IPS-20b (cell line): ENCODE measurements at regions not wholly inside any gene's neighbourhood (a gene's known extent, or its start where the extent isn't known, plus 50 kb on each side); places are given as distances from the start of the nearest gene placed in this dataset.
"Not testable (repeated sequence)": the region's sequence is repeated elsewhere in the genome, so short reads cannot be mapped to it uniquely, and the experiment has no call there.

Experiments used
- H3K27ac ChIP-seq: one replicate; pipeline ENCODE4 v1.5.1; 2013; ENCODE audit warnings: low read length
- H3K27me3 ChIP-seq: 2 replicates; pipeline ENCODE4 v1.6.1; 2013; ENCODE audit warnings: mild to moderate bottlenecking, low read length, inconsistent platforms; ENCODE audit not compliant: insufficient read depth
- H3K36me3 ChIP-seq: 2 replicates; pipeline ENCODE4 v1.6.1; 2013; ENCODE audit warnings: low read depth, mild to moderate bottlenecking, inconsistent platforms, low read length, moderate library complexity; ENCODE audit not compliant: insufficient read depth
- H3K4me1 ChIP-seq: 2 replicates; pipeline ENCODE4 v1.6.1; 2013; ENCODE audit warnings: mild to moderate bottlenecking, control low read depth, inconsistent platforms, low read length, moderate library complexity; ENCODE audit not compliant: insufficient read depth
- H3K4me3 ChIP-seq: 2 replicates; pipeline ENCODE4 v1.5.1; 2013; ENCODE audit warnings: mild to moderate bottlenecking, low read length, inconsistent platforms
- H3K9ac ChIP-seq: 2 replicates; pipeline ENCODE4 v1.6.1; 2013; ENCODE audit warnings: low read depth, mild to moderate bottlenecking, inconsistent platforms, low read length, moderate library complexity
- H3K9me3 ChIP-seq: 2 replicates; pipeline ENCODE4 v1.6.1; 2013; ENCODE audit warnings: mild to moderate bottlenecking, low read depth, low read length, inconsistent platforms; ENCODE audit not compliant: insufficient read depth

DNA sequence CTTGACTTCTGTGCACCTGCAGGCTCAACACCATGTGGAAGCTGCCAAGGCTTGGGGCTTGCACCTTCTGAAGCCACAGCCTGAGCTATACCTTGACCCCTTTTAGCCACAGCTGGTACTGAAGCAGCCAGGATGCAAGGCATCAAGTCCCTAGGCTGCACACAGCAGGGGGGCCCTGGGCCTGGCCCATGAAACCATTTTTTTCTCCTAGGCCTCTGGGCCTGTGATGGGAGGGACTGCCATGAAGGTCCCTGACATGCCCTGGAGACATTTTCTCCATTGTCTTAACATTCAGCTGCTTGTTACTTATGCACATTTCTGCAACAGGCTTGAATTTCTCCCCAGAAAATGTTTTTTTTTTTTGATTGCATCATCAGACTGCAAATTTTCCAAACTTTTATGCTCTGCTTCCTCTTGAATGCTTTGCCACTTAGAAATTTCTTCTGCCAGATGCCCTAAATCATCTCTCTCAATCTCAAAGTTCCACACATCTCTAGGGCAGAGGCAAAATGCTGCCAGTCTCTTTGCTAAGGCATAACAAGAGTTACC, 260.2 kb downstream of the SPRY1 start:
- H3K9me3 ChIP-seq: peaks cover 25% of the 10 kb centered on the region
- not testable (repeated sequence) for H3K27me3 ChIP-seq, H3K36me3 ChIP-seq, H3K4me1 ChIP-seq, H3K27ac ChIP-seq, H3K9ac ChIP-seq, H3K4me3 ChIP-seq

- H3K4me1 ChIP-seq, H3K9ac ChIP-seq: not testable (repeated sequence)
- peaks cover 25% of the 10 kb centered on the region for H3K9me3 ChIP-seq
Observed at GRCh38 chr4:123657606-123658005, 261.0 kb downstream of the SPRY1 start.

DNA sequence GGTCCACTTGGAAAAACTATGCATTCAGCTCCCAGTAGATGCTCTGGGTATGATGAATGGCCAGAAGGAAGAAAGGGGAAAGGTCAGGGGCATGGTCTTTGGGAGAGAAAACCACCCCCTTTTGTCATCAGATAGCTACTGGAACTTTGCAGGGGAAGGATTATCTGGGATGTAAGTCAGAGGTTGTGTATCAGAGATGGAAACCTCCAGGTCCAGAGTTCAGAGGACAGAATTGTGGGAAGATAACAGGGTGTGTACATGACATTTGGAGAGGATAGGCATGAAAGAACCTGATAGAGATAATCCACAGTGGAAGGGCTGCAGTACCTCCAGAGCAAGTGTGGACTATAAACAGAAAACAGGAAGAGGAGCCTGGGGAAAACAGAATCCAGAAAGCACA, 262.7 kb downstream of the SPRY1 start:
- peaks cover 24% of the 10 kb centered on the region for H3K9me3 ChIP-seq

More at GRCh38 chr4:123657606-123658005, 261.0 kb downstream of the SPRY1 start:
- not testable (repeated sequence) for H3K27me3 ChIP-seq, H3K4me3 ChIP-seq, H3K27ac ChIP-seq, H3K36me3 ChIP-seq

GRCh38 chr4:123659730-123660129, 263.1 kb downstream of the SPRY1 start:
- no peak overlapping the region for H3K9ac ChIP-seq
- H3K36me3 ChIP-seq: no peaks in the 10 kb centered on the region
- no peak overlapping the region for H3K27ac ChIP-seq
- no peaks in the 10 kb centered on the region for H3K27me3 ChIP-seq
- H3K4me1 ChIP-seq: no peaks in the 10 kb centered on the region
- H3K4me3 ChIP-seq: no peak overlapping the region
- H3K9me3 ChIP-seq: peaks cover 20% of the 10 kb centered on the region

More for the DNA sequence above, 262.7 kb downstream of the SPRY1 start:
- H3K36me3 ChIP-seq: no peaks in the 10 kb centered on the region
- no peak overlapping the region for H3K4me3 ChIP-seq
- no peaks in the 10 kb centered on the region for H3K27me3 ChIP-seq
- no peak overlapping the region for H3K27ac ChIP-seq
- H3K9ac ChIP-seq: no peak overlapping the region
- no peaks in the 10 kb centered on the region for H3K4me1 ChIP-seq

GRCh38 chr4:123661080-123661737, 264.6 kb downstream of the SPRY1 start:
- peaks cover 15% of the 10 kb centered on the region for H3K9me3 ChIP-seq
- H3K4me3 ChIP-seq: no peak overlapping the region
- no peaks in the 10 kb centered on the region for H3K27me3 ChIP-seq
- no peak overlapping the region for H3K9ac ChIP-seq
- H3K36me3 ChIP-seq: no peaks in the 10 kb centered on the region
- no peaks in the 10 kb centered on the region for H3K4me1 ChIP-seq
- H3K27ac ChIP-seq: no peak overlapping the region

- no peaks in the 10 kb centered on the region for H3K4me1 ChIP-seq
- H3K9me3 ChIP-seq: peaks cover 6% of the 10 kb centered on the region; the same call in 1 of the 2 replicates
- no peaks in the 10 kb centered on the region for H3K36me3 ChIP-seq
- no peaks in the 10 kb centered on the region for H3K27me3 ChIP-seq
- H3K27ac ChIP-seq: no peak overlapping the region
- H3K4me3 ChIP-seq: no peak overlapping the region
- H3K9ac ChIP-seq: no peak overlapping the region
Observed at GRCh38 chr4:123662827-123663226, 266.2 kb downstream of the SPRY1 start.

GRCh38 chr4:123666486-123666885, 269.9 kb downstream of the SPRY1 start:
- Histone ChIP-seq H3K36me3 (no peaks in the 10 kb centered on the region), H3K27me3 (no peaks in the 10 kb centered on the region), H3K9me3 (peaks cover 6% of the 10 kb centered on the region; the same call in 1 of the 2 replicates), H3K4me1 (no peaks in the 10 kb centered on the region), H3K4me3 (no peak overlapping the region), H3K27ac (no peak overlapping the region), H3K9ac (no peak overlapping the region)

DNA sequence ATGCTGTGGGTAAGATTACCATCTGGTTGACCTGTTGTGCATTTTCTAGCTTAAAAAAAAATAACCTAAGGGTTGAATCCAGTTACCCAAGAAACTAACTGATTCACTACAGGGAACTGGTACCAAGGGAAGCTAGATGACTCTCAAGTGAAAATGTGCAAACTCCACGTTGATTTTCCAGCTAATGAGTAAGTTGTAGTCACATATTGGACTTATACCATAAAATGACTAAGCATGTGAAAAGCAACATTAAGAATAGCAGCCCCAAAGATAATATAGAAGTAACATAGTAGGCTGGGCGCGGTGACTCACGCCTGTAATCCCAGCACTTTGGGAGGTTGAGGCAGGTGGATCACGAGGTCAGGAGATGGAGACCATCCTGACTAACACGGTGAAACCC, 270.9 kb downstream of the SPRY1 start:
- Histone ChIP-seq H3K27ac (no peak overlapping the region), H3K9me3 (peaks cover 6% of the 10 kb centered on the region; the same call in 1 of the 2 replicates), H3K4me1 (no peaks in the 10 kb centered on the region), H3K4me3 (no peak overlapping the region), H3K36me3 (no peaks in the 10 kb centered on the region), H3K9ac (no peak overlapping the region), H3K27me3 (no peaks in the 10 kb centered on the region)

DNA sequence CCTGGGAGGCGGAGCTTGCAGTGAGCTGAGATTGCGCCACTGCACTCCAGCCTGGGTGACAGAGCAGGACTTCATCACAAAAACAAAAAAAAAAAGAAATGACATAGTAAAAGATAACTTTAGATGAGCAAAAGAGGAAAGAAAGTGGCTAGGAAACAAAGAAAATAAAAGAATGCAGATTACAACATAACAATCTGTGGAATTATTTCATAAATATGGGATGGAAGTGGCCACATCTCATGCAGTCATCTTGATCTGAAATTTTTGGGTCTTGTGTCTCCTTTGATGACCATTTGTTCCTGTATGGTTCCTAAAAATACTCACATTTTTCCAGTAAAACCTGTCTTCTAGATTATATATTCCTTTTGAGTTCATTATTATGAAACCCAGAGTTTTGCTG, 271.4 kb downstream of the SPRY1 start:
- Histone ChIP-seq H3K9ac (no peak overlapping the region), H3K4me1 (no peaks in the 10 kb centered on the region), H3K27me3 (no peaks in the 10 kb centered on the region), H3K4me3 (no peak overlapping the region), H3K36me3 (no peaks in the 10 kb centered on the region), H3K9me3 (peaks cover 6% of the 10 kb centered on the region; the same call in 1 of the 2 replicates), H3K27ac (no peak overlapping the region)

DNA sequence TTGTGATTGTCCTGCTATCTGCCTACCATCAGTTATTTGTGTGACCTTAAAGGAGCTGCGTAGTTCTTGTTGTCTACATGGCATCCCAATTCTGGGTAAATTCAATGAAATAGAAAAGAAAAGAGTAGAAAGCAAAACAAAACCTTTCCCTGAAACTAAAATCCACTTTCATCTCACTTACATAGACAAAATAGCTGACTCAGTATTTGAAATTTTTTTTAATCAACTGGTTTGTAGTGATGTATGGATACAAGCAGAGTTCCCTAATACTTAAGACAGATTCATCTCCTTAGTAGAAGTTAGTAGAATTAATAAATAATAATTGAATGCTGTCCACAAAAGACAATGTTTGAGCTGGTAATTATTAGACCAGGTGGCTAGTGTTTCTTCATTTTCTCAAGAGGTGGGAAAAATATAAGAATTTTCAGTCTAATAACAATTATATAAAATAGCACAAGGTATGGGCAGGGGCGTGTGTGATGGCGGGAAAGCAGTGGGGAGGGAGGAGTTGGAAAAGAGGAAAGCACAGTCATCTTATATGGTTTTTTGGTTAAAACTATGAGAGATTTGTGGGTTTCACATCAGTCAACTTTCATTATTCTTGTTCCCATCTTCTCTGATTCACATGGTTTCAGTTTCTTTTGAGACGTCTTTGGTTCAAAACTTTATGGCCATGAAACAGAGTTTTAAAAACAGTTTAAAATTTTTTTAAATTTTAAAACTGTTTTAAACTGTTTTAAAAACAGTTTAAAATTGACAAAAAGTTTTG, 275.2 kb downstream of the SPRY1 start:
- H3K27me3 ChIP-seq: no peaks in the 10 kb centered on the region
- no peaks in the 10 kb centered on the region for H3K9me3 ChIP-seq

DNA sequence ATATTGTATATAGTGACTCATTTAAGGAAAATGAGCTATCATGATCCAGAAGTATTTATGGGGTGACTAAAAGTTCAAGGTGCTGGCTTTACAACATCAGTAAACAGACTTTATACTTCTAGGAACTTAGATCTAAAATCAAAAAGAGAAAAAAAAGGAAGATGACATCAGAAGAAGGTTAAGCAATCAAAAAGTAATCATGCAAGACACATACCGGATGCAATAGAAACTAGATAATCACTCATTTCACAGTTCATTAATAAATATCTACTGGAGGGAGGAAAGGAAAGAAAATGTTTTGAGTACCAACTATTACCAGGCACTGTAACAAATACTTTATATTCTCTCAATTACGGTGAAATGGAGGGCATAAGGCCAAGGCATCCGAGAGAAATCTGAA, 276.4 kb downstream of the SPRY1 start:
- no peaks in the 10 kb centered on the region; the same call in 1 of the 2 replicates for H3K4me1 ChIP-seq
- H3K36me3 ChIP-seq: no peaks in the 10 kb centered on the region
- no peaks in the 10 kb centered on the region for H3K9me3 ChIP-seq
- no peak overlapping the region for H3K4me3 ChIP-seq
- H3K27ac ChIP-seq: no peak overlapping the region
- H3K9ac ChIP-seq: no peak overlapping the region
- no peaks in the 10 kb centered on the region for H3K27me3 ChIP-seq

More for the DNA sequence above, 275.2 kb downstream of the SPRY1 start:
- H3K4me3 ChIP-seq: no peak overlapping the region
- H3K27ac ChIP-seq: no peak overlapping the region
- H3K9ac ChIP-seq: no peak overlapping the region
- no peaks in the 10 kb centered on the region for H3K4me1 ChIP-seq
- H3K36me3 ChIP-seq: no peaks in the 10 kb centered on the region

- Histone ChIP-seq H3K27ac (no peak overlapping the region), H3K9ac (no peak overlapping the region), H3K9me3 (no peaks in the 10 kb centered on the region), H3K27me3 (no peaks in the 10 kb centered on the region), H3K4me3 (no peak overlapping the region), H3K36me3 (no peaks in the 10 kb centered on the region), H3K4me1 (no peaks in the 10 kb centered on the region; the same call in 1 of the 2 replicates)
Observed at GRCh38 chr4:123673971-123674370, 277.4 kb downstream of the SPRY1 start.
